Mesenchymal stem cell (in vitro differentiated cells and primary cell): ENCODE measurements at regions not wholly inside any gene's neighbourhood (a gene's known extent, or its start where the extent isn't known, plus 50 kb on each side); places are given as distances from the start of the nearest gene placed in this dataset.

ENCODE experiments used
- DNase-seq: peaks from one replicate; pipeline ENCODE4 v3.0.0-alpha.2; 2013
- H2AFZ ChIP-seq: one replicate; pipeline ENCODE4 v1.6.1; 2013; ENCODE audit warnings: low read depth, mild to moderate bottlenecking, control low read depth, inconsistent platforms, low read length, moderate library complexity
- H2AK5ac ChIP-seq: 2 replicates; pipeline ENCODE4 v1.6.1; 2013; ENCODE audit warnings: low read length, moderate library complexity, mild to moderate bottlenecking, inconsistent platforms; ENCODE audit not compliant: severe bottlenecking
- H2BK120ac ChIP-seq: one replicate; pipeline ENCODE4 v1.6.1; 2013; ENCODE audit warnings: low read depth, mild to moderate bottlenecking, inconsistent platforms, low read length, moderate library complexity
- H2BK12ac ChIP-seq, 2 experiments: one replicate each; pipeline ENCODE4 v1.6.1; 2013; ENCODE audit warnings: inconsistent platforms in 2 of 2, low read length in 2 of 2, mild to moderate bottlenecking in 2 of 2, moderate library complexity in 2 of 2, control low read depth in 1 of 2
- H2BK15ac ChIP-seq: one replicate; pipeline ENCODE4 v1.6.1; 2013; ENCODE audit warnings: mild to moderate bottlenecking, low read depth, inconsistent platforms; ENCODE audit not compliant: poor library complexity, severe bottlenecking
- H2BK5ac ChIP-seq: 2 replicates; pipeline ENCODE4 v1.6.1; 2013; ENCODE audit warnings: low read depth, mild to moderate bottlenecking, low read length, control low read depth, inconsistent platforms; ENCODE audit not compliant: poor library complexity, severe bottlenecking
- H3K14ac ChIP-seq, 2 experiments: one replicate each; pipeline ENCODE4 v1.6.1; 2013; ENCODE audit warnings: inconsistent platforms in 2 of 2, low read length in 2 of 2, control low read depth in 1 of 2, mild to moderate bottlenecking in 1 of 2, moderate library complexity in 1 of 2
- H3K18ac ChIP-seq, 2 experiments: one replicate each; pipeline ENCODE4 v1.6.1; 2013; ENCODE audit warnings: inconsistent platforms in 2 of 2, low read length in 2 of 2, control low read depth in 1 of 2, low read depth in 1 of 2, mild to moderate bottlenecking in 1 of 2
- H3K23ac ChIP-seq, 2 experiments: one replicate each; pipeline ENCODE4 v1.6.1; 2013; ENCODE audit warnings: inconsistent platforms in 2 of 2, low read length in 2 of 2, mild to moderate bottlenecking in 2 of 2, moderate library complexity in 2 of 2, control low read depth in 1 of 2
- H3K27ac ChIP-seq: 2 replicates; pipeline ENCODE4 v1.5.1; 2013; ENCODE audit warnings: mild to moderate bottlenecking, moderate library complexity, low read length, control low read depth, inconsistent platforms; ENCODE audit not compliant: poor library complexity, severe bottlenecking
- H3K27me3 ChIP-seq, 2 experiments: 2 replicates each; pipeline versions ENCODE4 v1.6.1 to v1.7.0; 2013; ENCODE audit warnings: low read length in 2 of 2, mild to moderate bottlenecking in 2 of 2, moderate library complexity in 2 of 2, control low read depth in 1 of 2, inconsistent platforms in 1 of 2; ENCODE audit not compliant: control insufficient read depth in 1 of 2, insufficient read depth in 1 of 2
- H3K36me3 ChIP-seq, 2 experiments: 2 replicates each; pipeline versions ENCODE4 v1.6.1 to v1.7.0; 2013; ENCODE audit warnings: low read length in 2 of 2, control low read depth in 1 of 2, inconsistent platforms in 1 of 2, low read depth in 1 of 2, mild to moderate bottlenecking in 1 of 2; ENCODE audit not compliant: insufficient read depth in 2 of 2, control insufficient read depth in 1 of 2
- H3K4ac ChIP-seq, 2 experiments: one replicate each; pipeline ENCODE4 v1.6.1; 2013; ENCODE audit warnings: inconsistent platforms in 2 of 2, low read length in 2 of 2, mild to moderate bottlenecking in 2 of 2, moderate library complexity in 2 of 2, control low read depth in 1 of 2, low read depth in 1 of 2
- H3K4me1 ChIP-seq: 2 replicates; pipeline ENCODE4 v1.6.1; 2013; ENCODE audit warnings: low read depth, low read length, control low read depth; ENCODE audit not compliant: control insufficient read depth, insufficient read depth
- H3K4me2 ChIP-seq: 2 replicates; pipeline ENCODE4 v1.6.1; 2013; ENCODE audit warnings: low read length, mild to moderate bottlenecking, inconsistent platforms; ENCODE audit not compliant: poor library complexity, severe bottlenecking
- H3K4me3 ChIP-seq, 2 experiments: 2 replicates each; pipeline versions ENCODE4 v1.5.1 to v1.7.0; 2013; ENCODE audit warnings: low read length in 2 of 2, mild to moderate bottlenecking in 2 of 2, control low read depth in 1 of 2, low read depth in 1 of 2; ENCODE audit not compliant: insufficient read depth in 1 of 2
- H3K79me1 ChIP-seq: replicated peaks from 2 replicates; pipeline ENCODE4 v1.6.1; 2013; ENCODE audit warnings: mild to moderate bottlenecking, control low read depth, low read length, inconsistent platforms; ENCODE audit not compliant: poor library complexity, severe bottlenecking
- H3K9ac ChIP-seq: 2 replicates; pipeline ENCODE4 v1.7.0; 2013; ENCODE audit warnings: mild to moderate bottlenecking, low read length, moderate library complexity
- H3K9me3 ChIP-seq: 2 replicates; pipeline ENCODE4 v1.7.0; 2013; ENCODE audit warnings: mild to moderate bottlenecking, low read length; ENCODE audit not compliant: control insufficient read depth
- H4K8ac ChIP-seq: one replicate; pipeline ENCODE4 v1.6.1; 2013; ENCODE audit warnings: inconsistent platforms, mild to moderate bottlenecking, low read length, moderate library complexity
- H4K91ac ChIP-seq: one replicate; pipeline ENCODE4 v1.6.1; 2013; ENCODE audit warnings: mild to moderate bottlenecking, low read length, inconsistent platforms
- WGBS: methylation state at CpG from one replicate; pipeline ENCODE4 v1.1.7; 2013; ENCODE audit warnings: mixed read lengths; 5-methylcytosine and 5-hydroxymethylcytosine counted together

DNA sequence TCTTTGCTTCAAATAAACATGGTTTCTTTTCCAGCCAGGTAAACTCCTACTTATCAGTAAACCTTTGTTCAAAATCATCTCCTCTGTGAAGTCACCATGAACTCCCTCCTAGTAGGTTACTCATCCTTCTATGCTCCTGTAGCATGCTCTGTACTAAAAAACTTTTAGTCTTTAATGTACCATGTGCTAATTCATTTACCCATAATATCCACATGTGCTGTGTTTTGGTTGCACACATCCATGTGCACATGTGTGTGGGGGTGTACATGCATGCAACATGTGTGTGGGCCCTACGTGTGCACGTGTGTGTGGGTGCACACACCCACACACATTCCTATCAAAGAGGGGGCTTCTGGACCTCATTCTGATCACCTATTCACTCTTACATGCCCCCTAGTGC is 259.9 kb upstream of the SP4 start:
- Histone ChIP-seq H3K79me1 (no peaks in the 10 kb centered on the region), H3K27me3 (peaks cover 5 to 12% of the 10 kb centered on the region in 2 experiments), H3K14ac (no peak overlapping the region)

DNA sequence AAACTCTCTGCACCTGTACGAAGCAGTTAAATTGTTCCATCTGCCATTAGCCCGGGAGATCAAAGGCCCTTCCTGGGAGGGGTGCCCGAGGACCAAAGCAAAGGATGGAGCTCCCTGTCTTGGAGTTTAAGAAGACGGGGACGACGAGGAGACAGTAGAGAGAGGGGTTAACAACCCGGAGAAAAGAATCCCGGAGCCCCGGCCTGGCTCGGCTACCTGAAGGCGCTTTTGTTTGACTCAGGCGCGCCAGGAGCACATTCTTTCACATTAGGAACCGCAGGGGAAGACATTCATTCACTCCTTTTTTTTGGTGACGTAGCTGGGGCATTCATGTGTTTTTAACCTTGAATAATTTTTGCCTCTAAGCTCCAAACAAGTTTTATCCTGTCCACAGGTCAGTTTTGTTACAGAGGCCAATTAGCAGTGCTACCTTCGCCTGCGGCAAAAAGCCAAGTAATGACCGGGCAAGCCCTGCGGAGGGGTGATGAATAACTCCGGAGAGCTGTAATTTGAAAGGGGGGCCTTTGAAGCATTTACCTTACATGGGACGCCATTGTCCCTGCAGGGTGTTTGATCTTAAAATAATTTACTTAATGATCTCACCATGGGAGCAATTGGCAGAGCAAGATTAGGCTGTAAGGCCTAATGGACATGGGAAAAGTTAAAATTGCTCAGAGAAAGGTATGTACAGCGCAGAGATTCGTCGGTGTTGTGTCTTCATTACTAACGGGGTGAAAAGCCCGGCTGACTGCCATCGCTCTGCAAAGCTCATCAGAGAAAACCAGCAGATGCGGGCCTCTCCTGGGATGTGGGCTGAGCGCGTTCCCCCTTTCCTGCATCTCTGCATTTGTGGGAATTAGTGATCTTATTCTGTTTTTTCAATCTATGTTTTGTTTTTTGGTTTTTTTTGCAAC is 258.0 kb upstream of the SP4 start:
- H3K9ac ChIP-seq, result no peak overlapping the region
- no peak overlapping the region for H4K8ac ChIP-seq
- no peak overlapping the region for H2AK5ac ChIP-seq
- no peak for DNase-seq
- no peaks in the 10 kb centered on the region for H3K36me3 ChIP-seq
- H3K18ac ChIP-seq, result no peak overlapping the region
- no peak overlapping the region for H3K4ac ChIP-seq
- peaks cover 5 to 12% of the 10 kb centered on the region in 2 experiments for H3K27me3 ChIP-seq
- no peaks in the 10 kb centered on the region for H3K4me1 ChIP-seq
- H3K23ac ChIP-seq, result no peak overlapping the region
- H2AFZ ChIP-seq, result no peak overlapping the region
- no peak overlapping the region for H3K27ac ChIP-seq
- H2BK5ac ChIP-seq, result no peak overlapping the region
- H3K4me2 ChIP-seq, result no peak overlapping the region
- H3K4me3 ChIP-seq, result no peak overlapping the region
- no peaks in the 10 kb centered on the region for H3K9me3 ChIP-seq
- no peak overlapping the region for H4K91ac ChIP-seq
- H2BK120ac ChIP-seq, result no peak overlapping the region
- H2BK15ac ChIP-seq, result no peak overlapping the region
- no peaks in the 10 kb centered on the region for H3K79me1 ChIP-seq
- 16% methylated on average over 30 of the region's 30 CpGs for WGBS
- no peak overlapping the region for H2BK12ac ChIP-seq
- no peak overlapping the region for H3K14ac ChIP-seq

More for the DNA sequence above, 259.9 kb upstream of the SP4 start:
- no peak overlapping the region for H2AFZ ChIP-seq
- no peaks in the 10 kb centered on the region for H3K9me3 ChIP-seq
- DNase-seq, result no peak
- no peak overlapping the region for H3K4me3 ChIP-seq
- no peak overlapping the region for H2BK12ac ChIP-seq
- H2BK5ac ChIP-seq, result no peak overlapping the region
- no peak overlapping the region for H3K18ac ChIP-seq
- no peak overlapping the region for H3K4me2 ChIP-seq
- no peak overlapping the region for H3K4ac ChIP-seq
- no peak overlapping the region for H2BK120ac ChIP-seq
- H2BK15ac ChIP-seq, result no peak overlapping the region
- H3K36me3 ChIP-seq, result no peaks in the 10 kb centered on the region
- no peak overlapping the region for H4K8ac ChIP-seq
- no peak overlapping the region for H4K91ac ChIP-seq
- H3K4me1 ChIP-seq, result no peaks in the 10 kb centered on the region
- H2AK5ac ChIP-seq, result no peak overlapping the region
- WGBS, result 94% methylated on average over 2 of the region's 2 CpGs
- no peak overlapping the region for H3K23ac ChIP-seq
- no peak overlapping the region for H3K27ac ChIP-seq
- H3K9ac ChIP-seq, result no peak overlapping the region

DNA sequence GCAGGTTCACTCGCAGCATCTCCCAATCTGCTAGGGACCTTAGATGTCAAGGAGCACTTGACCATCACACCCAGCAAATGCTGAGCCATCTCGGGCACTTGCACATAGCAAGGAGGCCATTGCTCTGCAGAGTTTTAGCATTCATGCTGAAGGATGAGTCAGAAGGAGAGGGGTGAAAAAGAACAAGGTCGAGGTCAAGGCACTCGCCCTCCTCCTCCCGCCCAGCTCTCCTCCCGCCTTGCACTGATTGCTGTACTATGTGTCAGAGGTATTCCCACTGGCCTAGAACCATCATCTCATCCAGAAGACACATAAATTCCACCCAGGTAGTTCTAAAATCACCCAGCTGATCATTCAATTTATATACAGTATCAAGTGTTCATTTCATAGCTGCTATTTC is 255.1 kb upstream of the SP4 start:
- no peak overlapping the region for H2AFZ ChIP-seq
- no peak overlapping the region for H3K23ac ChIP-seq
- no peak overlapping the region for H3K4me3 ChIP-seq
- DNase-seq, result no peak
- no peak overlapping the region for H2BK12ac ChIP-seq
- no peak overlapping the region for H3K9ac ChIP-seq
- 49% methylated on average over 6 of the region's 6 CpGs for WGBS
- no peak overlapping the region for H2BK120ac ChIP-seq
- H2BK5ac ChIP-seq, result no peak overlapping the region
- no peak overlapping the region for H2AK5ac ChIP-seq
- H3K9me3 ChIP-seq, result no peaks in the 10 kb centered on the region
- no peak overlapping the region for H4K8ac ChIP-seq
- H3K4me2 ChIP-seq, result no peak overlapping the region
- H3K27ac ChIP-seq, result no peak overlapping the region
- H3K79me1 ChIP-seq, result no peaks in the 10 kb centered on the region
- H3K36me3 ChIP-seq, result no peaks in the 10 kb centered on the region
- no peak overlapping the region for H3K14ac ChIP-seq
- no peak overlapping the region for H4K91ac ChIP-seq
- no peak overlapping the region for H3K4ac ChIP-seq
- peaks cover 5 to 8% of the 10 kb centered on the region in 2 experiments for H3K27me3 ChIP-seq
- H3K4me1 ChIP-seq, result no peaks in the 10 kb centered on the region
- H3K18ac ChIP-seq, result no peak overlapping the region
- H2BK15ac ChIP-seq, result no peak overlapping the region

DNA sequence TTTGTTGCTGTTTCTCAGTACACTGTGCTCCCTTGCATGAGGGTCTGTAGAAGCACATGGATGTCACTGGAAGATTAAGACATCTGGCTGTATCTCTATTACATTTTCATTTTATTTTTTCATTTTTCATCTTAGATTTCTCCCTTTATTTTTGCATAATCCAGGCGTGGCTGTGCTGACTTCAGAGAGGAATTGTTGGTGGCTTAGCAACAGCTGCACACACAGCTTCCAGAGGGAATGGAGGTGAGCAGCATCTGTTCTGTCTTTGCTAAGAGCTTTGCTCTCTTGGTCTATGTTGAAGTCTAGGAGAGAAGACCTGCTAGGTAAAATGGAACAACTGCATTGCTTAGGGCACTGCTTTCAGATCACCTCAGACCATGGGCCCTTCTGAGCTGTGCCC is 254.4 kb upstream of the SP4 start:
- Histone ChIP-seq H3K18ac (no peak overlapping the region), H2AFZ (no peak overlapping the region), H3K36me3 (no peaks in the 10 kb centered on the region), H4K8ac (no peak overlapping the region), H2BK15ac (no peak overlapping the region), H3K27ac (no peak overlapping the region), H2BK120ac (no peak overlapping the region), H3K4ac (no peak overlapping the region), H3K79me1 (no peaks in the 10 kb centered on the region), H2AK5ac (no peak overlapping the region), H3K14ac (no peak overlapping the region), H3K9ac (no peak overlapping the region), H3K23ac (no peak overlapping the region), H3K9me3 (no peaks in the 10 kb centered on the region), H4K91ac (no peak overlapping the region), H3K4me2 (no peak overlapping the region), H2BK12ac (no peak overlapping the region), H3K27me3 (peaks cover 5 to 8% of the 10 kb centered on the region in 2 experiments), H3K4me1 (no peaks in the 10 kb centered on the region), H2BK5ac (no peak overlapping the region), H3K4me3 (no peak overlapping the region)
- DNase-seq, result no peak
- WGBS, result 94% methylated on average over 1 of the region's 1 CpG
